ENCODE measurements at regions not wholly inside any gene's neighbourhood (a gene's known extent, or its start where the extent isn't known, plus 50 kb on each side); places are given as distances from the start of the nearest gene placed in this dataset.
A peak's percentile ranks its signal among the peaks of the same experiment; 100 is the strongest.

GRCh38 chr15:49706805-49707204 is 86.0 kb downstream of the DTWD1 start:
- Mint-ChIP-seq H3K4me3 (no peak overlapping the region), H3K4me1 (ENCODE audit: low read depth) (no peaks in the 10 kb centered on the region), H3K9me3 (peaks cover 22% of the 10 kb centered on the region), H3K27me3 (ENCODE audit: insufficient read depth) (no peaks in the 10 kb centered on the region), H3K36me3 (ENCODE audit: low read depth) (peaks cover 10% of the 10 kb centered on the region), H3K27ac (no peak overlapping the region)
- no peak for DNase-seq
- no peak for TF ChIP-seq CTCF (IDR thresholded peaks at IDR 0.05)

GRCh38 chr15:49707598-49707997 is 86.8 kb downstream of the DTWD1 start:
- no peaks in the 10 kb centered on the region for H3K4me1 Mint-ChIP-seq (ENCODE audit: low read depth)
- TF ChIP-seq CTCF (IDR thresholded peaks at IDR 0.05) = no peak
- DNase-seq = no peak
- H3K4me3 Mint-ChIP-seq = no peak overlapping the region
- H3K36me3 Mint-ChIP-seq (ENCODE audit: low read depth) = peaks cover 10% of the 10 kb centered on the region
- H3K27me3 Mint-ChIP-seq (ENCODE audit: insufficient read depth) = no peaks in the 10 kb centered on the region
- H3K27ac Mint-ChIP-seq = no peak overlapping the region
- H3K9me3 Mint-ChIP-seq = peaks cover 22% of the 10 kb centered on the region

- H3K36me3 Mint-ChIP-seq (ENCODE audit: low read depth) = peaks cover 10% of the 10 kb centered on the region
- no peaks in the 10 kb centered on the region for H3K4me1 Mint-ChIP-seq (ENCODE audit: low read depth)
- no peaks in the 10 kb centered on the region for H3K27me3 Mint-ChIP-seq (ENCODE audit: insufficient read depth)
- H3K27ac Mint-ChIP-seq = no peak overlapping the region
- H3K4me3 Mint-ChIP-seq = no peak overlapping the region
- peaks cover 22% of the 10 kb centered on the region for H3K9me3 Mint-ChIP-seq
- TF ChIP-seq CTCF (IDR thresholded peaks at IDR 0.05) = no peak
- DNase-seq = no peak
Measured at GRCh38 chr15:49709646-49710214, 88.9 kb downstream of the DTWD1 start.

- TF ChIP-seq CTCF (IDR thresholded peaks at IDR 0.05) = no peak
- Mint-ChIP-seq H3K4me1 (ENCODE audit: low read depth) (no peaks in the 10 kb centered on the region), H3K36me3 (ENCODE audit: low read depth) (peaks cover 10% of the 10 kb centered on the region), H3K27me3 (ENCODE audit: insufficient read depth) (no peaks in the 10 kb centered on the region), H3K27ac (no peak overlapping the region), H3K4me3 (peak overlapping the region; percentile 12; the same call in 1 of the 2 replicates), H3K9me3 (peaks cover 22% of the 10 kb centered on the region)
- no peak for DNase-seq
Measured at GRCh38 chr15:49712162-49712561, 91.3 kb downstream of the DTWD1 start.

- TF ChIP-seq CTCF (IDR thresholded peaks at IDR 0.05) = no peak
- H3K4me1 Mint-ChIP-seq (ENCODE audit: low read depth) = peaks cover 2% of the 10 kb centered on the region; the same call in 1 of the 2 replicates
Measured at GRCh38 chr15:49712846-49713450, 92.1 kb downstream of the DTWD1 start.

More at GRCh38 chr15:49712846-49713450, 92.1 kb downstream of the DTWD1 start:
- H3K9me3 Mint-ChIP-seq = peaks cover 22% of the 10 kb centered on the region
- H3K27ac Mint-ChIP-seq = no peak overlapping the region
- DNase-seq = no peak
- H3K27me3 Mint-ChIP-seq (ENCODE audit: insufficient read depth) = no peaks in the 10 kb centered on the region
- peaks cover 10% of the 10 kb centered on the region for H3K36me3 Mint-ChIP-seq (ENCODE audit: low read depth)
- H3K4me3 Mint-ChIP-seq = no peak overlapping the region

All from HFFc6 (cell line).